ENCODE measurements at regions not wholly inside any gene's neighbourhood (a gene's known extent, or its start where the extent isn't known, plus 50 kb on each side); places are given as distances from the start of the nearest gene placed in this dataset.
"Not testable (repeated sequence)": the region's sequence is repeated elsewhere in the genome, so short reads cannot be mapped to it uniquely, and the experiment has no call there.

DNA sequence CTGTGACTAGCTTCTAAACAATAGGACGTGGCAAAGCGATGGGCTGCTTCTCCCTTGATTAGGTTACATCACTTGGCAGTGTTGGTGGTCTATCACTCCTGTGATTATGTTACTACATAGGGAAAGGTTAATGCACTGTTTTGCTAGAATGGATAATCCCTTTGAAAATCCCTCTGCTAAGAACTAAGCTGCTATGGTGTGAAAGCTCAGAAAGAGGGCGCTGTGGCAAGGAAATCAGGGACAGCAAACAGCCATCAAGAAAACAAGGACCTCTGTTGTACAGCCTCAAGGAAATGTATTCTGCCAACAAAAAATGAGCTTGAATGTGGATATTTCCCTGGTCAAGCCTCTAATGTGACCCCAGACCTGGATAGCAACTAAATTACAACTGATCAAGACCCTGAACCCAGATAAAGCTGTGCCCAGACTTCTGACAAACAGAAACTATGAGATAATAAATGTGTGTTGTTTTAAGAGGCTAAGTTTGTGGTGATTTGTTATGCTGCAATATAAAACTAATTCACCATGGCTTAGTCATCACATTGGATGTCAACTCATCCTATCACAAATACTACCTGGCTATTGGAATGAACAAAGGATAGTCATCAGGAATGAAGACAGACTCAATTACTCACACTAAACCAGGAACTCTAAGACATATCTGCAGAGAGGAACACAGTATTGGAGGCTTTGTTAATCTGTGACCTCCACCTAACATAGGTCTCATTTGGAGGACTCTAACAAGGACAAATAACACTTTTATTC lies 1215.9 kb downstream of the EFNA5 start:
- no peaks in the 10 kb centered on the region for H3K9me3 ChIP-seq (ENCODE audit: control insufficient read depth in 2 of 2, low read length in 2 of 2)
- H3K4me3 ChIP-seq (ENCODE audit: low read length in 2 of 2) = no peak overlapping the region
- no peak overlapping the region for H3K27ac ChIP-seq (ENCODE audit: low read depth in 2 of 2, low read length in 2 of 2)

DNA sequence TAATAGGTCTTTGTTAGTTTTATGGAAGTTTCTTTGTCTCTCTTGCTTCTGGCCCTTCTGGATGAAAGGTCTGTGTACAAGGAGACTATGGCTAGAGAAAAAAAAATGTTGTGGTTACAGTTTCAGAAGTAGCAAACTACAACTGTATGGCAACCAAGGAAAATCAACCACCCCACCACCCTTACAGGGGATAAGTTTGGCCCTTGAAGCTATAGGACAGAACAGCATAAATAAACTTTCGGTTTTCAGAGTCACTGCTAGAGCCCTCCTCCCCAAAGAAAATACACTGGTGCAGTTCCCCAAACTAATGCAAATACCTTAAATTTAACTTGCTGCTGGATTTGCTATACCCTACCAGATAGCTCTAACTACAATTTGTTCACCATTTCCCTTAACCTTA lies 1216.7 kb downstream of the EFNA5 start:
- Histone ChIP-seq H3K27me3 (ENCODE audit: control insufficient read depth in 2 of 2, insufficient read depth in 2 of 2, low read length in 2 of 2) (no peaks in the 10 kb centered on the region), H3K36me3 (ENCODE audit: control insufficient read depth in 2 of 2, insufficient read depth in 2 of 2, low read length in 2 of 2) (no peaks in the 10 kb centered on the region), H3K27ac (ENCODE audit: low read depth in 2 of 2, low read length in 2 of 2) (no peak overlapping the region), H3K9me3 (ENCODE audit: control insufficient read depth in 2 of 2, low read length in 2 of 2) (no peaks in the 10 kb centered on the region), H3K4me3 (ENCODE audit: low read length in 2 of 2) (no peak overlapping the region), H3K9ac (ENCODE audit: low read depth in 1 of 2, low read length in 2 of 2) (no peak overlapping the region), H3K4me1 (ENCODE audit: control insufficient read depth in 2 of 2, insufficient read depth in 2 of 2, low read length in 2 of 2) (no peaks in the 10 kb centered on the region)

More for the DNA sequence above, 1215.9 kb downstream of the EFNA5 start:
- no peak overlapping the region for H3K9ac ChIP-seq (ENCODE audit: low read depth in 1 of 2, low read length in 2 of 2)
- no peaks in the 10 kb centered on the region for H3K36me3 ChIP-seq (ENCODE audit: control insufficient read depth in 2 of 2, insufficient read depth in 2 of 2, low read length in 2 of 2)
- no peaks in the 10 kb centered on the region for H3K27me3 ChIP-seq (ENCODE audit: control insufficient read depth in 2 of 2, insufficient read depth in 2 of 2, low read length in 2 of 2)
- no peaks in the 10 kb centered on the region for H3K4me1 ChIP-seq (ENCODE audit: control insufficient read depth in 2 of 2, insufficient read depth in 2 of 2, low read length in 2 of 2)

DNA sequence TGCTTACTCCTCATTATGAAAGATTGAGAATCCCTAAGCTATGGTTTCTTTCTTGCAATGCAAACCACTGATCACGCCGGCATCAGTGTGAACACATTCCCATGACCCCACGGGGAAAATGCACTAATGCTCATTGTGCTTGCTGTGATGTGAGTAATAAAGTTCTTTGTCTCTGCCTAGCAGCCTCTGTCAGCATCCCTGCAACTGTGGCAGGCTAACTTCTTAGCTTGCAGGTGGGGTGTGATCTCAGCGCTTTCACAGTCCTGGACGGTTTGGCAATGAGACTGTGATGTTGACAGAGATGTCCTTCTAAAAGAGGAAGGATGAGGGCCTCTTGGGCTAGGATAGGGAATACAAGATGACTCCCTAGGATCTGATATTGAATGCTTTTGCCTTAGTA lies 1218.7 kb downstream of the EFNA5 start:
- Histone ChIP-seq H3K4me1 (ENCODE audit: control insufficient read depth in 2 of 2, insufficient read depth in 2 of 2, low read length in 2 of 2) (no peaks in the 10 kb centered on the region), H3K27me3 (ENCODE audit: control insufficient read depth in 2 of 2, insufficient read depth in 2 of 2, low read length in 2 of 2) (no peaks in the 10 kb centered on the region), H3K9ac (ENCODE audit: low read depth in 1 of 2, low read length in 2 of 2) (no peak overlapping the region), H3K9me3 (ENCODE audit: control insufficient read depth in 2 of 2, low read length in 2 of 2) (no peaks in the 10 kb centered on the region), H3K36me3 (ENCODE audit: control insufficient read depth in 2 of 2, insufficient read depth in 2 of 2, low read length in 2 of 2) (no peaks in the 10 kb centered on the region), H3K27ac (ENCODE audit: low read depth in 2 of 2, low read length in 2 of 2) (no peak overlapping the region), H3K4me3 (ENCODE audit: low read length in 2 of 2) (no peak overlapping the region)

DNA sequence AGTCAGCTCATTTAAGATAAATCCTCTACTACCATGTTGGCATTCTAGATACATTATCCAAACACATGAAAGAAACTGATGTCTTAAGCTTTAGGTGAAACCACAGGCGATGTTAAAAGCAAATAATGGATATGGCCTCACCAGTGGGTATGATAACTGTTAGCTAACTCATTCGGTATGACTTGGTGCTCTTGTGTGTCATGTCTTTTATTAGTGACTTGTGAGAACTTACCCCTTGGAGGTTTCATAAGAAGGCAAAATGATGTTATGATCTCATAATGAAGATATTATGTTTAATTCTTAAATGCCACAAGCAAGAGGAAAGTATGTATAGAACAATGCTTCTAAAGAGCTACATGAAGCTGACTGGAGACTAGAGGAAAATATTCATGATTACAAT lies 1227.0 kb downstream of the EFNA5 start:
- Histone ChIP-seq H3K27ac (ENCODE audit: low read depth in 2 of 2, low read length in 2 of 2) (no peak overlapping the region), H3K4me1 (ENCODE audit: control insufficient read depth in 2 of 2, insufficient read depth in 2 of 2, low read length in 2 of 2) (no peaks in the 10 kb centered on the region), H3K9ac (ENCODE audit: low read depth in 1 of 2, low read length in 2 of 2) (no peak overlapping the region), H3K9me3 (ENCODE audit: control insufficient read depth in 2 of 2, low read length in 2 of 2) (no peaks in the 10 kb centered on the region), H3K27me3 (ENCODE audit: control insufficient read depth in 2 of 2, insufficient read depth in 2 of 2, low read length in 2 of 2) (no peaks in the 10 kb centered on the region), H3K4me3 (ENCODE audit: low read length in 2 of 2) (no peak overlapping the region), H3K36me3 (ENCODE audit: control insufficient read depth in 2 of 2, insufficient read depth in 2 of 2, low read length in 2 of 2) (no peaks in the 10 kb centered on the region)

DNA sequence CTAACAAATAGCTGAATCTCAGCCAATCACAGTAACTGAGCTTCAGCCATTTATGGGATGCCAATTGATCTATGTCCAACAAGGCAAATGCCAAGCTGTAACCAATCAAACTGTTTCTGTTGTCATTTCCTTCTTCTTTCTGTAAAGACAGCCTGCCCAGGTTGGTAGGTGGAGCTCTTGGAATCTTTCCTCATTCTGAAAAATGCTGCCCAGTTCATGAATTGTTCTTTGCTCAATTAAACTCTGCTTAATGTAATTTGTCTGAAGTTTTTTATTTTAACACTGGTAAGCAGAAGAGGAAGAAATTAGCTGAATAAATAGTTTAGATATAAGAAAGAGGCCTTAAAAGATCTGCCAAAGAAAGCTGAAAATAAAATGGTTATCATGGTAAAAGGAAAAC lies 1235.6 kb downstream of the EFNA5 start:
- H3K4me1 ChIP-seq (ENCODE audit: control insufficient read depth in 2 of 2, insufficient read depth in 2 of 2, low read length in 2 of 2) = no peaks in the 10 kb centered on the region
- H3K9me3 ChIP-seq (ENCODE audit: control insufficient read depth in 2 of 2, low read length in 2 of 2) = no peaks in the 10 kb centered on the region
- H3K27ac ChIP-seq (ENCODE audit: low read depth in 2 of 2, low read length in 2 of 2) = no peak overlapping the region
- H3K9ac ChIP-seq (ENCODE audit: low read depth in 1 of 2, low read length in 2 of 2) = no peak overlapping the region
- H3K27me3 ChIP-seq (ENCODE audit: control insufficient read depth in 2 of 2, insufficient read depth in 2 of 2, low read length in 2 of 2) = no peaks in the 10 kb centered on the region
- no peaks in the 10 kb centered on the region for H3K36me3 ChIP-seq (ENCODE audit: control insufficient read depth in 2 of 2, insufficient read depth in 2 of 2, low read length in 2 of 2)
- no peak overlapping the region for H3K4me3 ChIP-seq (ENCODE audit: low read length in 2 of 2)

DNA sequence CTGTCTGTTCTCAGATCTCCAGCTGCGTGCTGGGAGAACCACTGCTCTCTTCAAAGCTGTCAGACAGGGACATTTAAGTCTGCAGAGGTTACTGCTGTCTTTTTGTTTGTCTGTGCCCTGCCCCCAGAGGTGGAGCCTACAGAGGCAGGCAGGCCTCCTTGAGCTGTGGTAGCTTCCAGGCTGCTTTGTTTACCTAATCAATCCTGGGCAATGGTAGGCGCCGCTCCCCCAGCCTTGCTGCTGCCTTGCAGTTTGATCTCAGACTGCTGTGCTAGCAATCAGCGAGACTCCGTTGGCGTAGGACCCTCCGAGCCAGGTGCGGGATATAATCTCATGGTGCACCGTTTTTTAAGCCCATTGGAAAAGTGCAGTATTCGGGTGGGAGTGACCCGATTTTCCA lies 1240.0 kb downstream of the EFNA5 start:
- H3K27ac ChIP-seq (ENCODE audit: low read depth in 2 of 2, low read length in 2 of 2); H3K4me1 ChIP-seq (ENCODE audit: control insufficient read depth in 2 of 2, insufficient read depth in 2 of 2, low read length in 2 of 2); H3K27me3 ChIP-seq (ENCODE audit: control insufficient read depth in 2 of 2, insufficient read depth in 2 of 2, low read length in 2 of 2); H3K9ac ChIP-seq (ENCODE audit: low read depth in 1 of 2, low read length in 2 of 2); H3K9me3 ChIP-seq (ENCODE audit: control insufficient read depth in 2 of 2, low read length in 2 of 2); H3K4me3 ChIP-seq (ENCODE audit: low read length in 2 of 2); H3K36me3 ChIP-seq (ENCODE audit: control insufficient read depth in 2 of 2, insufficient read depth in 2 of 2, low read length in 2 of 2): not testable (repeated sequence)

DNA sequence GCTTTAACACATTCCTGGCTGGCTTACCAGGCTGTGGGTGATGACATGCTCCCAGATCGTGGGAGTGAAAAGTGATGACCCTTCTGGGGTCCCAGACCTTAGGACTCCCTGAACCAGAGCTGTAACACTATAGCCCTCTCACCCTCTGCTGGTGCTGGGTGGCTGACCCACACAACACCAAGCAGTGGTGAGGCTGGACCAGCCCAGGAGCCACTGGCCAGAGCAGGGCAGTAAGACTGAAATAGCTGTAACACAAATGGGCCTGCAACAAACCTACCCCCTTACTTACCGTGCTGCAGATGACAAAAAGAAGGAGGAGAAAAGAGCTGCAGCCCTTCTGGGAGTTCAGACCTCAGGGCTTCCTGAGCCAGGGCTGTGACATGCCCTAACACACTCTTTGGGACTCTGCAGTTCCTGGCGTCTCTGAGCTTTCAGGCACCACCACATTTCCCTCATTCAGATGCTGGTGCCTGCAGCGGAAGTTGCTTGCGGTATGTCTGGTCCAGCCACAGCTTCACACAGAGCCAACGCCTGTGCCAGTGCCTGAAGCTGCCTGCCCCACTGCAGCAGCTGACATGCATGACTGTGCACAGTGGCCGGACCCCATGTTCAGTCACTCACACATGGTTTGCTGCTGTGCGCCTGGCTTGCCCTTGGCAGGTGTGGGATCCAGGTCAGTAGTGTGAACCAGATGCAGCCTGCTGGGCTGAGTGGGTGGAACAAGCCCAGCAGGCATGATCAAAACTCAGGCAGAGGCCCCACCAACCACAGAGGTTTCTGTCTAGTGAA lies 1247.4 kb downstream of the EFNA5 start:
- Histone ChIP-seq H3K36me3 (ENCODE audit: control insufficient read depth in 2 of 2, insufficient read depth in 2 of 2, low read length in 2 of 2) (no peaks in the 10 kb centered on the region), H3K4me1 (ENCODE audit: control insufficient read depth in 2 of 2, insufficient read depth in 2 of 2, low read length in 2 of 2) (no peaks in the 10 kb centered on the region), H3K27me3 (ENCODE audit: control insufficient read depth in 2 of 2, insufficient read depth in 2 of 2, low read length in 2 of 2) (no peaks in the 10 kb centered on the region), H3K9ac (ENCODE audit: low read depth in 1 of 2, low read length in 2 of 2) (no peak overlapping the region), H3K9me3 (ENCODE audit: control insufficient read depth in 2 of 2, low read length in 2 of 2) (no peaks in the 10 kb centered on the region), H3K4me3 (ENCODE audit: low read length in 2 of 2) (no peak overlapping the region), H3K27ac (ENCODE audit: low read depth in 2 of 2, low read length in 2 of 2) (no peak overlapping the region)

DNA sequence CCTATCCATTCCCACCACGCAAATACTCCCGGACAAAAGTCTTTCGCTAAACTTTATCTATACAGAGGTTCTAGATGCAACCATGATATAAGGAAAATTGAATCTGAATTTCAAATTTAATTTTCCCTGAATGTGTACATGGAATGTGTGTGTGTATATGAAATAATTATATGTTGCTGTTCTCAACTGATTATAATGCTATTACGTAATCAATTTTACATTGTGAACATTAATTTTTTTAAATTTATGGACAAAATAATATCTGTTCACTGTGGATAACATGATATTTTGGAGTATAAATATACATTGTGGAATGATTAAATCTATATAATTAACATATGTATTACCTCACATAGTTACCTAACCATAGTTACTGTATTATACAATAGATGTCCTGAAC lies 1250.6 kb downstream of the EFNA5 start:
- Histone ChIP-seq H3K4me3 (ENCODE audit: low read length in 2 of 2) (no peak overlapping the region), H3K36me3 (ENCODE audit: control insufficient read depth in 2 of 2, insufficient read depth in 2 of 2, low read length in 2 of 2) (no peaks in the 10 kb centered on the region), H3K9me3 (ENCODE audit: control insufficient read depth in 2 of 2, low read length in 2 of 2) (no peaks in the 10 kb centered on the region), H3K9ac (ENCODE audit: low read depth in 1 of 2, low read length in 2 of 2) (no peak overlapping the region), H3K27ac (ENCODE audit: low read depth in 2 of 2, low read length in 2 of 2) (no peak overlapping the region), H3K27me3 (ENCODE audit: control insufficient read depth in 2 of 2, insufficient read depth in 2 of 2, low read length in 2 of 2) (no peaks in the 10 kb centered on the region), H3K4me1 (ENCODE audit: control insufficient read depth in 2 of 2, insufficient read depth in 2 of 2, low read length in 2 of 2) (no peaks in the 10 kb centered on the region)

DNA sequence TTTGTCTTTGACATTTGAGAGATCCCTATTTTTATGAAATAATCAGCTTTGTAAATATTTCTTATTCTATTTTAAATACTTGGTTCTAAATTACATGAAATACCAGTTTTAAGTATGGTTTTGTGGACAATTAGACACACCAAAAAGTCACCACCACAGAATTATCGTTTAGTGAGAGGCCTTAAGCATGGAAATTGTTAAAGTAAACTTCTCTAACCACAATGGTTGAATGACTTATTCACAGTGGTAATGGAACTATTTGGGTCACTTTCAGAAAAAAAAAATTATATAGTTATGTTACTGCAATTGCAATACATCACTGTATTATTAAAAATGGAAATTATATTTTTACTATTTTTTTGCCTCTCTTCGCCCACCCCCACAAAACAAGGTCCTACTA lies 1252.5 kb downstream of the EFNA5 start:
- Histone ChIP-seq H3K9me3 (ENCODE audit: control insufficient read depth in 2 of 2, low read length in 2 of 2) (no peaks in the 10 kb centered on the region), H3K27ac (ENCODE audit: low read depth in 2 of 2, low read length in 2 of 2) (no peak overlapping the region), H3K4me3 (ENCODE audit: low read length in 2 of 2) (no peak overlapping the region), H3K36me3 (ENCODE audit: control insufficient read depth in 2 of 2, insufficient read depth in 2 of 2, low read length in 2 of 2) (no peaks in the 10 kb centered on the region), H3K27me3 (ENCODE audit: control insufficient read depth in 2 of 2, insufficient read depth in 2 of 2, low read length in 2 of 2) (no peaks in the 10 kb centered on the region), H3K4me1 (ENCODE audit: control insufficient read depth in 2 of 2, insufficient read depth in 2 of 2, low read length in 2 of 2) (no peaks in the 10 kb centered on the region), H3K9ac (ENCODE audit: low read depth in 1 of 2, low read length in 2 of 2) (no peak overlapping the region)

DNA sequence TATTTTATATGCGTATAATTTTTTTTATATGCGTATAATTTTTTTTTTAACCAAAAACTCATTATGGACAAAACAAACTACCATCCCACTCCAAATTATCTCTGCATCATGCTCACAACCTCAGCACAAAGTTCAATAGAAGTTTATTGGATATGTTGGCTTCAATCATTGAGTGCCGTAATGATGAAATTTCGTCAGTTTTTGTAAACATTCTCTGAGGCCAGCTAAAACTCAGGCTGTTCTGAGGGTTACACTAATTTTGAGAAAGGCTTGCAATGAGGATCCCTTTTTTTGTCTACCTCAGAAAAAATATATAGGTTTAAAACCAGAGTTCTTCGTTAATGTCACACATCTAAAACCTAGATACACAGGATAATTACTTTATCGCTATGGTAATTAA lies 1253.2 kb downstream of the EFNA5 start:
- Histone ChIP-seq H3K27me3 (ENCODE audit: control insufficient read depth in 2 of 2, insufficient read depth in 2 of 2, low read length in 2 of 2) (no peaks in the 10 kb centered on the region), H3K9me3 (ENCODE audit: control insufficient read depth in 2 of 2, low read length in 2 of 2) (no peaks in the 10 kb centered on the region), H3K36me3 (ENCODE audit: control insufficient read depth in 2 of 2, insufficient read depth in 2 of 2, low read length in 2 of 2) (no peaks in the 10 kb centered on the region), H3K27ac (ENCODE audit: low read depth in 2 of 2, low read length in 2 of 2) (no peak overlapping the region), H3K4me1 (ENCODE audit: control insufficient read depth in 2 of 2, insufficient read depth in 2 of 2, low read length in 2 of 2) (no peaks in the 10 kb centered on the region), H3K4me3 (ENCODE audit: low read length in 2 of 2) (no peak overlapping the region), H3K9ac (ENCODE audit: low read depth in 1 of 2, low read length in 2 of 2) (no peak overlapping the region)
